Tibial nerve (tissue), 3 donors: ENCODE measurements at regions not wholly inside any gene's neighbourhood (a gene's known extent, or its start where the extent isn't known, plus 50 kb on each side); places are given as distances from the start of the nearest gene placed in this dataset.

ENCODE experiments used
- CTCF ChIP-seq, 5 experiments: fragments of 200-600 bp in 3 of 5; fragments of 450-650 bp in 2 of 5; sonication (generic) in 3 of 5; IDR thresholded peaks; one replicate each; pipeline ENCODE4 v1.5.1; 2016 to 2019; ENCODE audit warnings: antibody characterized with exemption in 5 of 5, mild to moderate bottlenecking in 3 of 5, moderate library complexity in 2 of 5
- POLR2A ChIP-seq, 2 donors: fragments of 450-650 bp; IDR thresholded peaks; one replicate each; pipeline ENCODE4 v1.6.1; 2017; ENCODE audit warnings: antibody characterized with exemption in 2 of 2, mild to moderate bottlenecking in 2 of 2, moderate library complexity in 2 of 2

GRCh38 chr7:85748861-85749260 is 562.0 kb upstream of the SEMA3D start:
- TF ChIP-seq CTCF (IDR thresholded peaks at IDR 0.05), result no peak
- TF ChIP-seq POLR2A (IDR thresholded peaks at IDR 0.05), result no peak
